Esophagus muscularis mucosa (tissue), 4 donors: ENCODE measurements at regions not wholly inside any gene's neighbourhood (a gene's known extent, or its start where the extent isn't known, plus 50 kb on each side); places are given as distances from the start of the nearest gene placed in this dataset.

ENCODE experiments used
- DNase-seq: peaks from one replicate; pipeline ENCODE4 v3.0.0-alpha.2; 2017; ENCODE audit errors: extremely low spot score
- H3K27ac ChIP-seq, 4 donors: fragments of 200-600 bp; sonication (generic); replicated peaks in 1 of 4; 1 replicate in 3 of 4; 2 replicates in 1 of 4; pipeline ENCODE4 v1.5.1; 2016 to 2019; ENCODE audit warnings: mild to moderate bottlenecking in 1 of 4
- H3K27me3 ChIP-seq, 4 donors: fragments of 200-600 bp; sonication (generic); one replicate each; pipeline versions ENCODE4 v1.5.1 to v1.6.0; 2016 to 2019
- H3K36me3 ChIP-seq, 4 donors: fragments of 200-600 bp; sonication (generic); one replicate each; pipeline ENCODE4 v1.5.1; 2016 to 2019
- H3K4me1 ChIP-seq, 4 donors: fragments of 200-600 bp; sonication (generic); one replicate each; pipeline ENCODE4 v1.5.1; 2016 to 2019
- H3K4me3 ChIP-seq, 4 donors: fragments of 200-600 bp; sonication (generic); 1 replicate in 2 of 4; 2 replicates in 2 of 4; pipeline ENCODE4 v1.5.1; 2016 to 2019; ENCODE audit warnings: mild to moderate bottlenecking in 4 of 4, moderate library complexity in 1 of 4
- H3K9me3 ChIP-seq, 4 donors: fragments of 200-600 bp; sonication (generic); 1 replicate in 3 of 4; 2 replicates in 1 of 4; pipeline ENCODE4 v1.5.1; 2016 to 2019
- EP300 ChIP-seq: sonication (generic); formaldehyde crosslinking; IDR thresholded peaks from one replicate; pipeline ENCODE4 v1.6.1; 2017; ENCODE audit warnings: antibody characterized with exemption
- POLR2A ChIP-seq: fragments of 450-650 bp; IDR thresholded peaks from one replicate; pipeline ENCODE4 v1.6.1; 2017; ENCODE audit warnings: antibody characterized with exemption, moderate library complexity, mild to moderate bottlenecking, low read depth
- POLR2AphosphoS5 ChIP-seq, 2 donors: sonication (generic); formaldehyde crosslinking; IDR thresholded peaks; one replicate each; pipeline ENCODE4 v1.6.1; 2017; ENCODE audit warnings: antibody characterized with exemption in 2 of 2
- WGBS: methylation state at CpG from one replicate; pipeline ENCODE4 v1.1.5; 2018; 5-methylcytosine and 5-hydroxymethylcytosine counted together
- intact Hi-C: fragments of 100-400 bp; cut with DNase I; formaldehyde crosslinking; loops from one replicate; pipeline ENCODE4 v1.15.1; 2023
- TF ChIP-seq, protein P1 (sequence below), 3 experiments: fragments of 200-600 bp in 2 of 3; fragments of 450-650 bp in 1 of 3; sonication (generic) in 2 of 3; IDR thresholded peaks; one replicate each; pipeline ENCODE4 v1.5.1; 2017 to 2019; ENCODE audit warnings: antibody characterized with exemption in 3 of 3, mild to moderate bottlenecking in 2 of 3, moderate library complexity in 1 of 3

DNA sequence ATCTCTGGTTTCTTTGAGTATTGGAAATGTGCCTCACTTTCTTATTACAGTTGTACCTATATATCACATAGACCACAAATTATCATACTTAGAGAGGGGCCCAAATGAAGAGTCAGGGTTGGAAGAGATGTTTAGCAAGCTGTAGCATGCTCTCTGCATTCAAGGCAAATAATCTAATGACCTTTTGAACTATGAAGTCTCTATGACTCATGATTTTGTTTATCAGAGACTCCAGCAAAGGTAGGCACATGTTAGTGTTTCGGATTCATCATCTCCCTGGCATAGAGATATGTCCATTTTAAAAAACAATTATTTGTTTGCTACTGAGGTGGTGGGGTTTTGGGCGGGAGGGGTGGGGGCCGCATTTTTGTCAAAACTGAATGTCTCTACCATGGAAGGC is 2000.1 kb downstream of the EFNA5 start:
- no peaks in the 10 kb centered on the region for H3K4me1 ChIP-seq
- WGBS: 96% methylated on average over 3 of the region's 3 CpGs
- H3K36me3 ChIP-seq: no peaks in the 10 kb centered on the region
- no peak overlapping the region for H3K4me3 ChIP-seq
- H3K27ac ChIP-seq: no peak overlapping the region
- DNase-seq: no peak
- no peaks in the 10 kb centered on the region for H3K27me3 ChIP-seq
- H3K9me3 ChIP-seq: peaks cover 0 to 6% (median 0%) of the 10 kb centered on the region in 4 donors
- intact Hi-C loops: no loop called here
- TF ChIP-seq, protein P1, sequence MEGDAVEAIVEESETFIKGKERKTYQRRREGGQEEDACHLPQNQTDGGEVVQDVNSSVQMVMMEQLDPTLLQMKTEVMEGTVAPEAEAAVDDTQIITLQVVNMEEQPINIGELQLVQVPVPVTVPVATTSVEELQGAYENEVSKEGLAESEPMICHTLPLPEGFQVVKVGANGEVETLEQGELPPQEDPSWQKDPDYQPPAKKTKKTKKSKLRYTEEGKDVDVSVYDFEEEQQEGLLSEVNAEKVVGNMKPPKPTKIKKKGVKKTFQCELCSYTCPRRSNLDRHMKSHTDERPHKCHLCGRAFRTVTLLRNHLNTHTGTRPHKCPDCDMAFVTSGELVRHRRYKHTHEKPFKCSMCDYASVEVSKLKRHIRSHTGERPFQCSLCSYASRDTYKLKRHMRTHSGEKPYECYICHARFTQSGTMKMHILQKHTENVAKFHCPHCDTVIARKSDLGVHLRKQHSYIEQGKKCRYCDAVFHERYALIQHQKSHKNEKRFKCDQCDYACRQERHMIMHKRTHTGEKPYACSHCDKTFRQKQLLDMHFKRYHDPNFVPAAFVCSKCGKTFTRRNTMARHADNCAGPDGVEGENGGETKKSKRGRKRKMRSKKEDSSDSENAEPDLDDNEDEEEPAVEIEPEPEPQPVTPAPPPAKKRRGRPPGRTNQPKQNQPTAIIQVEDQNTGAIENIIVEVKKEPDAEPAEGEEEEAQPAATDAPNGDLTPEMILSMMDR (IDR thresholded peaks at IDR 0.05): no peak
- TF ChIP-seq POLR2A (no peak), EP300 (no peak), POLR2AphosphoS5 (IDR thresholded peaks at IDR 0.05) (no peak)

GRCh38 chr5:105663671-105664070 is 2007.1 kb downstream of the EFNA5 start:
- WGBS: 84% methylated on average over 4 of the region's 4 CpGs
- intact Hi-C loops: no loop called here
- TF ChIP-seq POLR2A (no peak), EP300 (no peak), POLR2AphosphoS5 (IDR thresholded peaks at IDR 0.05) (no peak)
- TF ChIP-seq, protein P1 (IDR thresholded peaks at IDR 0.05): no peak
- no peaks in the 10 kb centered on the region for H3K4me1 ChIP-seq
- H3K4me3 ChIP-seq: no peak overlapping the region
- peaks cover 0 to 7% (median 0%) of the 10 kb centered on the region in 4 donors for H3K9me3 ChIP-seq
- DNase-seq: no peak
- H3K36me3 ChIP-seq: no peaks in the 10 kb centered on the region
- no peak overlapping the region for H3K27ac ChIP-seq
- no peaks in the 10 kb centered on the region for H3K27me3 ChIP-seq

- no peak for TF ChIP-seq POLR2A
- DNase-seq: no peak
- no peaks in the 10 kb centered on the region for H3K9me3 ChIP-seq
- no peak overlapping the region for H3K4me3 ChIP-seq
- intact Hi-C loops: no loop called here
- no peak overlapping the region for H3K27ac ChIP-seq
- no peaks in the 10 kb centered on the region for H3K4me1 ChIP-seq
- no peaks in the 10 kb centered on the region for H3K27me3 ChIP-seq
- H3K36me3 ChIP-seq: no peaks in the 10 kb centered on the region
- WGBS: 90% methylated on average over 3 of the region's 3 CpGs
These were observed 2011.3 kb downstream of the EFNA5 start for GRCh38 chr5:105659396-105659795.

DNA sequence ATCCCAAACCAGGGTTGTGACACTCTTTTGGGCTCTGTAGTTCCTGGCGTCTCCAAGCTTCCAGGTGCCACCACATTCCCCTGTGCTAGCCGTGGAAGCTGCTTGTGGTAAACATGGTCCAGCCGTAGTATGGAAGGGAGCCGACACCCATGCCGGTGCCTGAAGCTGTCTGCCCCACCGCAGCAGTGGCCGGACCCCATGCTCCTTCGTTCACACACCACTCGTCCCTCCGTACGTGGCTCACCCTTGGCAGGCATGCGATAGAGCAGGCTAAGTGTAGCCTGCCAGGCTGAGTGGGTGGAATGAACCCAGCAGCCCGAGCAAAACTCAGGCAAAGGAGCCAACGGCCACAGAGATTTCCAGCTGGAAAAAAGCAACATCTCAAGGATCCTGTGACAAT is 2030.4 kb downstream of the EFNA5 start:
- Histone ChIP-seq H3K36me3 (no peaks in the 10 kb centered on the region), H3K27me3 (no peaks in the 10 kb centered on the region), H3K4me3 (no peak overlapping the region), H3K27ac (no peak overlapping the region), H3K4me1 (no peaks in the 10 kb centered on the region), H3K9me3 (peaks cover 0 to 5% (median 0%) of the 10 kb centered on the region in 4 donors)
- WGBS: 87% methylated on average over 14 of the region's 14 CpGs
- DNase-seq: no peak
- TF ChIP-seq, protein P1 (IDR thresholded peaks at IDR 0.05): no peak
- TF ChIP-seq POLR2AphosphoS5 (IDR thresholded peaks at IDR 0.05): no peak
- no peak for TF ChIP-seq EP300
- no peak for TF ChIP-seq POLR2A
- intact Hi-C loops: no loop called here

DNA sequence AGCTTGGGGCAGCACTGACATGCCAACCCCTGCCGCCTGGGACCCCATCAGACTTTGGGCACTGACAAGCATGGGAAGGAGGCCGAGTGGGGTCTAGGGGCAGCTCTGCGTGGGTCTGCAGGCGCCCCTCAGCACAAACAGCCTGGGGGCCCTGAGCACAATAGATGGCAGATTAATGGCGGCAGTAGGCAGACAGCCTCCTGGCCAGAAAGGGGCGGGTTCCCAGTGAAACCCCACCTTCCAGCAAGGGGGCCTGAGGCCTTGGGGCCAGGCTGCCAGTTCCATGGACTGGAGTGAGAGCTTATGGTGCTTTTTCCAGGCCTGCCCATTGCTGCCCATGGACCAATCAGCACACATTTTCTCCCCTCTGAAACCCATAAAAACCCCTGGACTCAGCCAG is 2031.2 kb downstream of the EFNA5 start:
- TF ChIP-seq EP300 (no peak), POLR2A (no peak), POLR2AphosphoS5 (IDR thresholded peaks at IDR 0.05) (no peak)
- TF ChIP-seq, protein P1 (IDR thresholded peaks at IDR 0.05): no peak
- DNase-seq: no peak
- 88% methylated on average over 5 of the region's 6 CpGs for WGBS
- Histone ChIP-seq H3K4me3 (no peak overlapping the region), H3K27ac (no peak overlapping the region), H3K36me3 (no peaks in the 10 kb centered on the region), H3K9me3 (peaks cover 0 to 5% (median 0%) of the 10 kb centered on the region in 4 donors), H3K4me1 (no peaks in the 10 kb centered on the region), H3K27me3 (no peaks in the 10 kb centered on the region)
- intact Hi-C loops: no loop called here
